ENCODE measurements at regions not wholly inside any gene's neighbourhood (a gene's known extent, or its start where the extent isn't known, plus 50 kb on each side); places are given as distances from the start of the nearest gene placed in this dataset.

GRCh38 chr5:44539602-44539919 is 150.3 kb upstream of the FGF10 start:
- Histone ChIP-seq H3K9me3 (ENCODE audit: control insufficient read depth in 1 of 2, insufficient read depth in 1 of 2, low read length in 2 of 2) (no peaks in the 10 kb centered on the region), H3K4me1 (ENCODE audit: insufficient read depth, low read length) (no peaks in the 10 kb centered on the region), H3K36me3 (ENCODE audit: insufficient read depth, low read length) (no peaks in the 10 kb centered on the region), H3K4me3 (ENCODE audit: low read length) (no peak overlapping the region), H3K27me3 (ENCODE audit: control insufficient read depth in 1 of 2, insufficient read depth in 2 of 2, low read length in 2 of 2) (no peaks in the 10 kb centered on the region), H3K27ac (ENCODE audit: low read depth in 1 of 2, low read length in 2 of 2) (no peak overlapping the region)
- no peak overlapping the region for H3K27ac Mint-ChIP-seq
- no peak for ATAC-seq (ENCODE audit: poor library complexity)
- no peak overlapping the region for H3K4me3 Mint-ChIP-seq
- no peak for DNase-seq
- intact Hi-C loops (cut with DNase I, micrococcal nuclease), result no loop called here
- H3K4me1 Mint-ChIP-seq (ENCODE audit: low read depth), result no peaks in the 10 kb centered on the region
- no peaks in the 10 kb centered on the region for H3K27me3 Mint-ChIP-seq
- no peak for TF ChIP-seq CTCF (IDR thresholded peaks at IDR 0.05)
- CTCF ChIA-PET, result no interaction called here
- H3K9me3 Mint-ChIP-seq, result peaks cover 2% of the 10 kb centered on the region
- H3K36me3 Mint-ChIP-seq (ENCODE audit: low read depth), result no peaks in the 10 kb centered on the region
- POLR2A ChIA-PET, result no interaction called here

GRCh38 chr5:44538797-44539601 is 149.8 kb upstream of the FGF10 start:
- Histone ChIP-seq H3K9me3 (ENCODE audit: control insufficient read depth in 1 of 2, insufficient read depth in 1 of 2, low read length in 2 of 2) (no peaks in the 10 kb centered on the region), H3K4me3 (ENCODE audit: low read length) (no peak overlapping the region), H3K36me3 (ENCODE audit: insufficient read depth, low read length) (no peaks in the 10 kb centered on the region), H3K27ac (ENCODE audit: low read depth in 1 of 2, low read length in 2 of 2) (no peak overlapping the region), H3K4me1 (ENCODE audit: insufficient read depth, low read length) (no peaks in the 10 kb centered on the region), H3K27me3 (ENCODE audit: control insufficient read depth in 1 of 2, insufficient read depth in 2 of 2, low read length in 2 of 2) (no peaks in the 10 kb centered on the region)
- no peak overlapping the region for H3K27ac Mint-ChIP-seq
- H3K4me1 Mint-ChIP-seq (ENCODE audit: low read depth), result no peaks in the 10 kb centered on the region
- no peak for TF ChIP-seq CTCF (IDR thresholded peaks at IDR 0.05)
- intact Hi-C loops (cut with DNase I, micrococcal nuclease), result no loop called here
- peaks cover 2% of the 10 kb centered on the region for H3K9me3 Mint-ChIP-seq
- no peak overlapping the region for H3K4me3 Mint-ChIP-seq
- ATAC-seq (ENCODE audit: poor library complexity), result no peak
- no peaks in the 10 kb centered on the region for H3K27me3 Mint-ChIP-seq
- DNase-seq, result no peak
- POLR2A ChIA-PET, result no interaction called here
- CTCF ChIA-PET, result no interaction called here
- no peaks in the 10 kb centered on the region for H3K36me3 Mint-ChIP-seq (ENCODE audit: low read depth)

- no peaks in the 10 kb centered on the region for H3K27me3 ChIP-seq (ENCODE audit: control insufficient read depth in 1 of 2, insufficient read depth in 2 of 2, low read length in 2 of 2)
- Mint-ChIP-seq H3K4me3 (no peak overlapping the region), H3K4me1 (ENCODE audit: low read depth) (no peaks in the 10 kb centered on the region), H3K36me3 (ENCODE audit: low read depth) (no peaks in the 10 kb centered on the region), H3K27ac (no peak overlapping the region), H3K27me3 (no peaks in the 10 kb centered on the region), H3K9me3 (peaks cover 2% of the 10 kb centered on the region)
- H3K4me1 ChIP-seq (ENCODE audit: insufficient read depth, low read length), result no peaks in the 10 kb centered on the region
- intact Hi-C loops (cut with DNase I, micrococcal nuclease), result no loop called here
- ChIA-PET CTCF (no interaction called here), POLR2A (no interaction called here)
- no peaks in the 10 kb centered on the region for H3K9me3 ChIP-seq (ENCODE audit: control insufficient read depth in 1 of 2, insufficient read depth in 1 of 2, low read length in 2 of 2)
- no peak for ATAC-seq (ENCODE audit: poor library complexity)
- H3K27ac ChIP-seq (ENCODE audit: low read depth in 1 of 2, low read length in 2 of 2), result no peak overlapping the region
- no peak for DNase-seq
- no peak overlapping the region for H3K4me3 ChIP-seq (ENCODE audit: low read length)
- TF ChIP-seq CTCF (IDR thresholded peaks at IDR 0.05), result no peak
- no peaks in the 10 kb centered on the region for H3K36me3 ChIP-seq (ENCODE audit: insufficient read depth, low read length)
These were observed 147.5 kb upstream of the FGF10 start for GRCh38 chr5:44536650-44537260.

All from CD4-positive, alpha-beta T cell (primary cell).